Activated T-cell treated with anti-CD3 and anti-CD28 coated beads, Interleukin-2, amount 50 U/mL, for 4 hours (primary cell): ENCODE measurements at regions not wholly inside any gene's neighbourhood (a gene's known extent, or its start where the extent isn't known, plus 50 kb on each side); places are given as distances from the start of the nearest gene placed in this dataset.

Experiments
- ATAC-seq, 2 donors: fragments of 200-7000 bp; cut with Tn5 transposase; one replicate each; pipeline ENCODE4 v1.10.0; 2021
- DNase-seq: peaks from one replicate; pipeline ENCODE4 v3.0.0-alpha.2; 2020
- H3K27me3 Mint-ChIP-seq: one replicate; pipeline ENCODE4 v1.8.0; 2021; ENCODE audit warnings: low read depth, mixed read lengths
- H3K36me3 Mint-ChIP-seq: one replicate; pipeline ENCODE4 v1.8.0; 2022; ENCODE audit warnings: mixed read lengths; ENCODE audit not compliant: insufficient read depth
- H3K4me1 Mint-ChIP-seq: one replicate; pipeline ENCODE4 v1.8.0; 2021; ENCODE audit warnings: low read depth, mixed read lengths
- H3K4me3 Mint-ChIP-seq: one replicate; pipeline ENCODE4 v1.8.0; 2021; ENCODE audit warnings: mild to moderate bottlenecking, moderate library complexity, mixed read lengths
- H3K9me3 Mint-ChIP-seq: one replicate; pipeline ENCODE4 v1.8.0; 2021; ENCODE audit warnings: mixed read lengths

GRCh38 chr11:120040151-120040840, 97.6 kb downstream of the TRIM29 start:
- H3K4me3 Mint-ChIP-seq, result no peak overlapping the region
- no peaks in the 10 kb centered on the region for H3K36me3 Mint-ChIP-seq
- H3K4me1 Mint-ChIP-seq, result no peaks in the 10 kb centered on the region
- peaks cover 22% of the 10 kb centered on the region for H3K27me3 Mint-ChIP-seq
- ATAC-seq (no peak), DNase-seq (no peak)
- H3K9me3 Mint-ChIP-seq, result peaks cover 4% of the 10 kb centered on the region

DNA sequence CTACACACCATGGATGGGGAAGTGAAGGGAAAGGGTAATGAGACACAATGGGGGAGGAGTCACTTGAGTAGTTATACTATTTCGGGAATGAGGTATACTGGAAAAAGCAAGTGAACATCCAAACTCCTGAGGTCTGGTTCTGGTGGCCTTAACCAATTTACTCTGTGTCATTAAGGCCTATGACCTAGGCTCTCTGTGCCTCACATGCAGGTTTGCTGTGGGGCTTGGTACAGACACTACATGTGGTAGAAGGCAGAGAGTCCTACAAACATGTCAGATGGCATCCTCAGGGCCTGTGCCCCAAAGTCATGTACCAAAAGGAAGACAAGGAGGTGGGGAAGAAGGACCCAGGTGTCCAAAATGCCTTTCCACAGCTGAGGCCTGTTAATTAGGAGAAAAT, 98.9 kb downstream of the TRIM29 start:
- no peak for ATAC-seq
- peaks cover 4% of the 10 kb centered on the region for H3K9me3 Mint-ChIP-seq
- no peak overlapping the region for H3K4me3 Mint-ChIP-seq

DNA sequence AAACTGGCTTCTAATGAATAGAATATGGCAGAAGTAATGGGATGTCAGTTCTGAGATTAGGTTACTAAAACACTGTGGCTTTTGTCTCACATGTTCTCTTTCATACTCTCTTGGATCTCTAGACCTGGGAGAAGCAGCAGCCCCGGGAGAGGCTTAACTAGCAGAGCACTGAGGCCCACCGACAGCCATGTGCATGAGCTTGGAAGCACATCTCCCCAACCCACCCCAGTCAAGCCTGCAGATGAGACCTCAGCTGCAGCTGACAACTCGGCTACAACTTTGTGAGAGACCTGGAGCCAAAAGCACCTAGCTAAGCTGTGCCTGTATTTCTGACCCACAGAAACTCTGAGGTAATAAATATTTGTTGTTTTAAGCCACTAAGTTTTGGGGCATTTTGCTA, 100.8 kb downstream of the TRIM29 start:
- peaks cover 17% of the 10 kb centered on the region for H3K27me3 Mint-ChIP-seq
- no peak overlapping the region for H3K4me3 Mint-ChIP-seq
- ATAC-seq, result no peak

More for the DNA sequence above, 98.9 kb downstream of the TRIM29 start:
- no peak for DNase-seq
- Mint-ChIP-seq H3K4me1 (no peaks in the 10 kb centered on the region), H3K36me3 (no peaks in the 10 kb centered on the region), H3K27me3 (peaks cover 14% of the 10 kb centered on the region)

GRCh38 chr11:120035756-120036155, 102.2 kb downstream of the TRIM29 start:
- Mint-ChIP-seq H3K36me3 (no peaks in the 10 kb centered on the region), H3K4me1 (no peaks in the 10 kb centered on the region), H3K27me3 (peaks cover 19% of the 10 kb centered on the region), H3K9me3 (peaks cover 4% of the 10 kb centered on the region), H3K4me3 (no peak overlapping the region)
- DNase-seq (no peak), ATAC-seq (no peak)

More for the DNA sequence above, 100.8 kb downstream of the TRIM29 start:
- H3K4me1 Mint-ChIP-seq, result no peaks in the 10 kb centered on the region
- no peaks in the 10 kb centered on the region for H3K36me3 Mint-ChIP-seq
- H3K9me3 Mint-ChIP-seq, result peaks cover 4% of the 10 kb centered on the region
- DNase-seq, result no peak

- Mint-ChIP-seq H3K4me1 (no peaks in the 10 kb centered on the region), H3K4me3 (no peak overlapping the region), H3K9me3 (peaks cover 4% of the 10 kb centered on the region), H3K36me3 (no peaks in the 10 kb centered on the region), H3K27me3 (peaks cover 14% of the 10 kb centered on the region)
- ATAC-seq (no peak), DNase-seq (no peak)
Observed at GRCh38 chr11:120034881-120035630, 102.9 kb downstream of the TRIM29 start.

DNA sequence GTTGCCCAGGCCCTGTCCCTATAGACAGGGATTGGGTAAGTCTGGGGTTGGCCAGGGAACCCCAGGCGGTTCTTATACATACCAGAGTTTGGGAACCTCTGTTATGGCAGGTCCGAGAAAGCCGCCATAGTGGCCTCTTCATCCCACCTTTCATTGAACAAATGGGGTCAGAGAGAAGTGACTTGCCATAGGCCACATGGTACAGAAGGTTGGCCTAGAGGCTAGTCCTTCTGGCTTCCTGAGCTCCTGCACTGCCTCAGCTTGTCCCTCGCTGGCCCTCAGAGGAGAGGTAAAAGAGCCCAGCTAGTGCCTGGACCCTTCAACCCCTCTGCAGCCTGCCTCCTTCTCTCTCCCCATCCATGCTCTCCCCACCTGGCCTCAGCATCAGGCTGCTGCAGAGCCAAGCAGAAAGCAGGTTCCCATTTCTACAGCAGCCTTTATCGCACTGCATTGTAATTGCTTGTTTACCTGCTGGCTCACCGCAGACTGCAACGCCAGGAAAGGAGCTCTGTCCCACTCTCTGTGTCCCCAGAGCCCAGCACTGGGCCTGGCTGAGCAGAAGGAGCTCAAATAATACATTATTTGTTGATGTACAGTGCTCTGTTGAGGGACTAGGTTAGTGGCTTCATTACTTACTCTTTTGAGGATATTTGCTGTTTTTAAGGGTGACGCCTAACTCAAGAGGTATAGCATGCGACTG, 103.6 kb downstream of the TRIM29 start:
- no peak overlapping the region for H3K4me3 Mint-ChIP-seq
- no peaks in the 10 kb centered on the region for H3K36me3 Mint-ChIP-seq
- H3K4me1 Mint-ChIP-seq, result no peaks in the 10 kb centered on the region
- H3K27me3 Mint-ChIP-seq, result peaks cover 14% of the 10 kb centered on the region
- H3K9me3 Mint-ChIP-seq, result peaks cover 4% of the 10 kb centered on the region
- DNase-seq (no peak), ATAC-seq (no peak)

GRCh38 chr11:120032766-120033390, 105.0 kb downstream of the TRIM29 start:
- Mint-ChIP-seq H3K36me3 (no peaks in the 10 kb centered on the region), H3K27me3 (peaks cover 14% of the 10 kb centered on the region), H3K4me1 (no peaks in the 10 kb centered on the region), H3K4me3 (no peak overlapping the region), H3K9me3 (peaks cover 4% of the 10 kb centered on the region)
- ATAC-seq (no peak), DNase-seq (no peak)

DNA sequence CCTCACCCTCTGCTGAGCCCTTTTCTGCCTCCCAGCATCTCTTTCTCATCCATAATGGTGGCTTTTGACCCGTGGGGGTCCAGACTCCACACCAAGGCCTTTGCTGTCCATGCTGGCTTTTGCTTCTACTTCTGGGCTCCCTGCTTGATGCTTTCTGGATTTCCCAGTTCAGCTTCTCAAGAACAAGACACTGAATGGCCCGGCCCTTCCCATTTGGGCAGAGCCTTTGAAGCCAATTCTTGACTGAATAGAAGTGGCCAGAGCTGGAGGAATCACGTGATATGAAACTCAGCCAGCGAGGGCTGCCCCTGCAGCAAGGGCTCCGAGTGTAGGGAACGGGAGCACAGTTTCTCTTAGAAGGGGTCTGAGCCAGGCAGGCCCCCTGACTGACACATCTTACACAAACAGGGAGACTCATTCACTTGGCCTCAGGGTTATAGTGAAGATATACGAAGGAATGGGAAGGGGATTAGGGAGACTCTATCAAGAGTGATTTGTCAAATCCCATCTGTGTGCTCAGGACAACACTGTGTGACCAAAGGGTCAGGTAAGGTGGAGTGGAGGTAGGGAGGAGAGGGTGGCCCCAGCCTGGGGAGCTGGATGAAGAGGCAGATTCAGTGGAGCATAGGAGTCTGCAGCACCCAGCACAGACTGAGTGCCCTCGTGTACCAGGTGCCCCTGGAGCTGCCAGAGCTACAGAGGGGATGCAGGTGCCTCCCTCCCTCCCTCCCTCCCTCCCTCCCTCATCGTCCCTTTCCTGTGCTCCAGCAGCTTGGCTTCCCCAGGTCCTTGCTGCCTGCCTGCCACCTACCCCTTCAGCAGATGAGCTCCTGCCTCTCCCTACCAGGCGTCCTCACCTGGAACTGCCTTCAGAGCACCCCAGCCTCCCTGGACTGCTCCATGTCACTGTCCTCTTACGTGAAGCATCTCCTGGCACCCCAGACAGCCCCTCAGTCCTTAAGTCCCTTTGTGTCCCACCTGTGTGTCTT, 106.0 kb downstream of the TRIM29 start:
- Mint-ChIP-seq H3K9me3 (peaks cover 2% of the 10 kb centered on the region), H3K4me1 (no peaks in the 10 kb centered on the region), H3K36me3 (no peaks in the 10 kb centered on the region), H3K27me3 (peaks cover 14% of the 10 kb centered on the region), H3K4me3 (no peak overlapping the region)
- ATAC-seq (no peak), DNase-seq (no peak)

DNA sequence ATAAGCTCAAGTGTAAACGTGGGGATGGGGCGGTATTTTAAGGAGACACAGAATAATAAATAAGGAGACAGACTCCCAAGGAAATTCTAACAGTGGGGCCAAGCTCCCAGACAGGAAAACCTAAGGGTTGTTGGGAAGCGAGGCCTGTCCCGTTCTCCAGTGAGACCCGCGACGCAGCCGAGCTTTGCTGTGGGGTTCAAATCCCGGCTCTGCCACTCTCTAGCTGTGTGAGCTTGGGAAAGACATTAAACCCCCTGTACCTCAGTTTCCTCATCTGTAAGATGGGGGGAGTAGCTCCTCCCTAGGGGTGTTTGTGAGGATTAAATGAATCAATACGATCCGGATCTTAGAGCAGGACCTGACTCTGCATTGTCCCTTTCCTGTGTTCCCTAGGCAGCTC, 106.8 kb downstream of the TRIM29 start:
- H3K36me3 Mint-ChIP-seq, result no peaks in the 10 kb centered on the region
- no peak overlapping the region for H3K4me3 Mint-ChIP-seq
- H3K9me3 Mint-ChIP-seq, result no peaks in the 10 kb centered on the region
- no peaks in the 10 kb centered on the region for H3K4me1 Mint-ChIP-seq
- ATAC-seq (no peak), DNase-seq (no peak)
- H3K27me3 Mint-ChIP-seq, result peaks cover 14% of the 10 kb centered on the region

DNA sequence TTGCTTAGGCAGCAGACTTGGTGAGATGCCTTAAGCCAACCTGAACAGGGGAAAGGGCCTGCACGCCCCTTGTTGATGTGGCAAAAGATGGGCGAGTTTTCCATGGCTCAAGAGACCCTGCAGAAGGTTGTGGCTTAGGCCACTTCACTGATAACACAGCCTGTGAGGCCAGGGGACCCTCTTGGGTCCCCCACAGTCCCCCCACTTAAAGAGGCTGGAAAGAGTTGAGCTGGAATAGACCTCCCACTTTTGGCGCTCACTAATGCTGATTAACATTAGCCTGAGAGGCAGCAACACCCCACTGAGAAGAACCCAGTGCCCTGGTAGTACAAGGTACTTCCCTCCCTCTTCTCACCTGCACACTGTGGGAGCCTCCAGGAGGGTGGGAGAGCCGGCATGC, 107.5 kb downstream of the TRIM29 start:
- DNase-seq, result no peak
- no peak for ATAC-seq

DNA sequence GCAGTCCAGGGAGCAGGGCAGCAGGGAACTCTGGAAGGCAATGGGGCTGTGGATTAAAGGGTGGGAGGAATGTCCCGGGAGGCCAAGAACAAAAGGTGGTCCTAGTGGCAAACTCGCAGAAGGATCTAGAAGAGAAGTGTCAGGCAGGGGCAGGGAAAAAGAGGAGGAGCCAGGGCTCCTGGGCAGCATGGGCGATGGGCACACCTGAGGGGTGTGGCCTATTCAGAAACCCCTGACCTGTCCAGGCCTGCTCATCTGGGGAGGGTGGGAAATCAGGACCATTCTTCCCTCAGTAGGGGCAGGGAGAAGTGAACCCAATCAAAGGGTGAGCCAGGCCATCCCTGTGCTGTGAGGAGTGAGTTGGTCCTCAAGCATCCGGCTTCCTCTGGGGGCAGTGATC, 108.6 kb downstream of the TRIM29 start:
- Mint-ChIP-seq H3K4me3 (no peak overlapping the region), H3K4me1 (no peaks in the 10 kb centered on the region), H3K9me3 (no peaks in the 10 kb centered on the region), H3K27me3 (peaks cover 14% of the 10 kb centered on the region), H3K36me3 (no peaks in the 10 kb centered on the region)
- no peak for DNase-seq
- no peak for ATAC-seq

More for the DNA sequence above, 107.5 kb downstream of the TRIM29 start:
- Mint-ChIP-seq H3K4me3 (no peak overlapping the region), H3K36me3 (no peaks in the 10 kb centered on the region), H3K9me3 (no peaks in the 10 kb centered on the region), H3K27me3 (peaks cover 14% of the 10 kb centered on the region), H3K4me1 (no peaks in the 10 kb centered on the region)

DNA sequence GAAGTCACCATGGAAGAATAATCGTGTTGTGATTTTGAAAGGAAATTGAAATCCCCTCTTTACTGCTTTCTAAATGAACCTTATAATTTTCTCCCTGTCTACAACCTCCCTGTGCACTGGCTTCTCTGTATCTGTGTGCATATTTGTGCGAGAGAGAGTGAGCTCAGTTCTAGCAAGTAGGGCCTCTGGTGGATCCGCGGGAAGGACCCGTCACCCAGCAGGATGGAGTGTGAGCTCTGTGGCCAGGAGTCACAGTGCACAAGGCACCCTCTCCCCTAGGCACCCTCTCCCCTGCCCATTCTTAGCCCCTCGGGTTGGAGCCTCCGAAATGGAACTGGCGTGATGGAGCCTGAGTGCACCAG, 109.0 kb downstream of the TRIM29 start:
- Mint-ChIP-seq H3K27me3 (peaks cover 14% of the 10 kb centered on the region), H3K36me3 (no peaks in the 10 kb centered on the region), H3K9me3 (no peaks in the 10 kb centered on the region), H3K4me1 (no peaks in the 10 kb centered on the region), H3K4me3 (no peak overlapping the region)
- no peak for ATAC-seq
- no peak for DNase-seq

GRCh38 chr11:120028181-120028896, 109.6 kb downstream of the TRIM29 start:
- H3K36me3 Mint-ChIP-seq, result no peaks in the 10 kb centered on the region
- no peaks in the 10 kb centered on the region for H3K4me1 Mint-ChIP-seq
- DNase-seq (no peak), ATAC-seq (no peak)
- H3K27me3 Mint-ChIP-seq, result peaks cover 14% of the 10 kb centered on the region
- no peaks in the 10 kb centered on the region for H3K9me3 Mint-ChIP-seq
- no peak overlapping the region for H3K4me3 Mint-ChIP-seq
